ENCODE measurements at regions not wholly inside any gene's neighbourhood (a gene's known extent, or its start where the extent isn't known, plus 50 kb on each side); places are given as distances from the start of the nearest gene placed in this dataset.

- TF ChIP-seq CTCF (conservative IDR thresholded peaks at IDR 0.05; ENCODE audit: low read length): no peak
- no peak for TF ChIP-seq EZH2phosphoT487 (IDR thresholded peaks at IDR 0.05; ENCODE audit: borderline replicate concordance, low read depth, low read length)
These were observed 647.5 kb upstream of the IGFBP3 start for GRCh38 chr7:46568420-46569132.
